ENCODE measurements at regions not wholly inside any gene's neighbourhood (a gene's known extent, or its start where the extent isn't known, plus 50 kb on each side); places are given as distances from the start of the nearest gene placed in this dataset.
"Not testable (repeated sequence)": the region's sequence is repeated elsewhere in the genome, so short reads cannot be mapped to it uniquely, and the experiment has no call there.

DNA sequence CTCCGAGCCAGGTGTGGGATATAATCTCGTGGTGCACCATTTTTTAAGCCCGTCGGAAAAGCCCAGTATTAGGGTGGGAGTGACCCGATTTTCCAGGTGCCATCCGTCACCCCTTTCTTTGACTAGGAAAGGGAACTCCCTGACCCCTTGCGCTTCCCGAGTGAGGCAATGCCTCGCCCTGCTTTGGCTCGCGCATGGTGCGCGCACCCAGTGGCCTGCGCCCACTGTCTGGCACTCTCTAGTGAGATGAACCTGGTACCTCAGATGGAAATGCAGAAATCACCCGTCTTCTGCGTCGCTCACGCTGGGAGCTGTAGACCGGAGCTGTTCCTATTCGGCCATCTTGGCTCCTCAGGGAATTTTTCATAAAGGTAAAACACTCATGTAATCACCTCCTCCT, 63.9 kb downstream of the RWDD3 start:
- not testable (repeated sequence) for FAIRE-seq

DNA sequence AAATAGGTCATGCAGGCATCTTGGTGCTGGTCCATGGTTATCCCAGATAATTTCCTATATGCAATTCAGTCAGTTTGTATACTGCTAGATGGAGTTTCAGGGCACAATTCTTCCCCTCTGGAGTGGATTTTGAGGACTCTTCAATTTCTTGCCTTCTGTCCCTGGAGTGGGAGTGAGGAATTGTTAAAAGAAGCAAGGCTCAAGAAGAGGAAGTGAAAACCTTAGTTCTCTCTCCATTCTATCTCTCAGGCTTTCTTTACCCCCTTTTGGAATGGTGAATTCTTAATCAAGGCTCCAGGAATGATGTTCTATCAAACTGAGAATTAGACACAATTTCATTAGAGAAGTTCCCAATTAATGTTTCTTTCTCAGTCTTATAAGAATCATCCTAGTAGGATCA, 67.1 kb downstream of the RWDD3 start:
- FAIRE-seq = no peak

DNA sequence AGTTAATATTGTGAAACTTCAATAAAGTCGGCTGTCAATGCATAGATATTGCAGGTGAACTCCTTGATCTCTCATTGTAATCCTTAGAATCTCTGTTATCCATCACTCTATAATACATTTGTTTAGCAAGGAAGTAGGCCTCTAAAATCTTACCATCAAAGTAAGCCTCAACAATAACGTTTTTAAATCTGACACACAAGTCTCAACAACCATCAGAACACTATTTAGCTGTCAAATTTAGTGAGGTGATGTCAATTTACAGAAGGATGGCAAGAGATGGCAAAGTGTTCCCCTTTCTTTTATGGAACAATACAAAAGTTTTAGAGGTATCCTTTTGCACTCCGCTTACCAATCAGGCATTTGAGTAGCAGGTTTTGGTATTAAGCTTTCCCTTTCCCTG, 67.6 kb downstream of the RWDD3 start:
- no peak for FAIRE-seq

GRCh38 chr1:95304803-95305202, 70.8 kb downstream of the RWDD3 start:
- no peak for FAIRE-seq

DNA sequence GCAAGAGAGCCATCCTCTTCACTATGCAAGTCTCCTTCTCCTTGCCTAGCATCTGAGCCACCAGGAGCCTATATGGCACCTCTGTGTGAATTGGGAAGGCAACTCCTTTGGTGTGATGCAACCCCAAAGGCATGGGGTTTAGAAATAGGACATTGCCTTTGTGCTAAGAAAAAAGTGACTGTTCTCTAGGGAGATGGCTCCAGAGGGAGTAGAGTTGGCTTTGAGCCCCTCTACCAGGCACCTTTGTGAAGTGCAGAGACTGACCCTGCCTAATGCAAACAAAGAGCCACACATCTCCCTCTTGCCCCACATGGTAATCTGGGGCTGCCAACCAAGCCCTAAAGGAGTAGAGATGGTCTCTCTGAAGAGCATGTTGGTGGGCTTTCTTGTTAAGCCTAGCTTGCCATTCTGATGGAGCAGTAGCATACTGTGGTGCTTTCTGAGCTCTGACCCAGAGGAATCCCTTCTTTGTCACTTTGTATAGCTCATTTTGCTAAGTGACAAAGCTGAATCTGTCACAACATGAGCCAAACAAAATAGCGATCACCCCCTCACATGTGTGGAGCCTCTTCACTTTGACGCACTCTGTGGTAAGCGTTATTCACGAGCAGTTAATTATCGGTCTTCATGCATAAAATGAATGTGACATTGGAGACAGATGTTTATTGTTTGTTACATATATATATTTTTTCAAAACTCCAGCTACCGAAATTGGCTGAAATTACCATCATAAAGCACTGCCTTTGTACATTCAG, 74.4 kb downstream of the RWDD3 start:
- FAIRE-seq = no peak

DNA sequence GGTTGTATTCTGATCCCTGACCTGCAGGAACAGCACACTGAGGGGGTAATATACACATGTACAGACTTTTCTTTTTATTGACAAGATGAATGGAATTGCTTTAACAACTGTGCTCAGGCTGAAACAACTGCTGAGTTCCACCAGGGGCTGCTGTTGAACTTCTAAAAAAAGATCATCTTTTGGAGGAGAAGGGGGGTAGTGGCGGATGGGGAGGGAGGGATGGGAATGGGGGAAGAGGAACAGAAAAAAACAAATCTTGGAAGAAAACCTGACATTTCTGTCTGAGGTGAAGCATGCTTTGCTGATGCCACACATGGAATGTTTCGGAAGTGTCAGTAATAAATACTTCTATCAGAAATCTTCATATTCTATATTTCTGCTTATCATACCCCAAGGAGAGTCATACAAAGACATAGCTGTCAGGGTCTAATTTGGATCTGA, 75.0 kb downstream of the RWDD3 start:
- FAIRE-seq = no peak

- no peak for FAIRE-seq
Observed at GRCh38 chr1:95311014-95311413, 77.0 kb downstream of the RWDD3 start.

DNA sequence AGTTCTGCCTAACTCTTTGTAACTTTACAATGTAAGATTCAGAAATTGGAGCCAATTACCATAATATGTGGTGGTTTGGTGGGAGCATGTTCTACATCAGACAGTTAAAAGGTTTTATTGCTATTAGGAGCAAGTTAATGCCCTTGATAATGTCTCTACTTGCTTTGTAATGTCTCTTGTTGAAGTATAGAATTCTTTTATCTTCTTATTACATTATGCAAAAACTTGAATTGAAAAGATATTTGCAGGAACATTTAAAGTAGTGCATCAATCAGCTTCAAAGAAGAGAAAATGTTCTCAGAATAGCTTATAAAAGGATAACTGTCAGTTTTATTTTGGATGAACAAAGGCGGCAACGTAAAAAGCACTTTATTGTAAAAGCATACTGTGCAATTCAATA, 77.8 kb downstream of the RWDD3 start:
- no peak for FAIRE-seq

- no peak for FAIRE-seq
Observed at GRCh38 chr1:95312181-95312580, 78.2 kb downstream of the RWDD3 start.

GRCh38 chr1:95313527-95313926, 79.5 kb downstream of the RWDD3 start:
- FAIRE-seq = no peak

DNA sequence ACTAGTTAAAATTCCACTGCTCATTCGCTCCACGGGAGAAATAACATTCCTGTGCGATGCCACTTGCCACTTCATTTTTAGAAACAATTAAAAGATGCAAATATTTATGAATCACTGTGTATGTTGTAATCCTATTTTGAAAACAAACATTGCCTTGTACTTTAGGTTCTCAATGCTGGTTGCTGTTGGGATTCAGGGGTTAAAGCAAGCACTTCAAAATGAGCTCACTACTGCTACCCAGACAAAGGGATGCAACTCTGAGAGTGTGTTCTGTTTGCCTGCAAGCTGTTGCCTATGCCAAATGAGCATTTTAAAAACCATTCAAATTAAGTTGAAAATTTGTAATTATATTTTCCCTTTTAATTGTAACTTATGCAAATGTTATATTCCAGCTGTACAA, 87.5 kb downstream of the RWDD3 start:
- no peak for FAIRE-seq

- FAIRE-seq = no peak
Observed at GRCh38 chr1:95323123-95323522, 89.1 kb downstream of the RWDD3 start.

GRCh38 chr1:95325349-95325748, 91.3 kb downstream of the RWDD3 start:
- FAIRE-seq = no peak

GRCh38 chr1:95326023-95326422, 92.0 kb downstream of the RWDD3 start:
- FAIRE-seq = no peak

- no peak for FAIRE-seq
Observed at GRCh38 chr1:95332754-95333153, 98.7 kb downstream of the RWDD3 start.

GRCh38 chr1:95339377-95339776, 105.4 kb downstream of the RWDD3 start:
- no peak for FAIRE-seq

- no peak for FAIRE-seq
Observed at GRCh38 chr1:95340061-95340460, 106.1 kb downstream of the RWDD3 start.

DNA sequence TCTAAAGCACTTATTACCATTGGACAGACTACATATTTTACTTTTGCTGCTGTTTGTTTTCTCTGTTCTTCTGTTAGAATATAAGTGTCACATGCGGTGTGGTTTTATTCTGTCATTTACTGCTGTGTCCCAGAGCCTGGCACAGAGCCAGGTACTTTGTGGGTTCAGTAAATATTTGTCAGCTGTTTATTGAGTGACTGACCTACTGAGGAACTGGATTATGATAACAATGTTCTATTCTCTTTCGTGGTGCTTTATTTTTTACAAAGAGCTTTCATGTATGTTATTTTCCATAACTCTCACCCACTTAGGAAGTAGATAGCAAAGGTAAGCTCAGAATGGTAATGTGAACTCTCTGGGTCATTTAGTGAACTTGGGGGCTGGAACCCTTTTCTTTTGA, 118.8 kb downstream of the RWDD3 start:
- FAIRE-seq = no peak

DNA sequence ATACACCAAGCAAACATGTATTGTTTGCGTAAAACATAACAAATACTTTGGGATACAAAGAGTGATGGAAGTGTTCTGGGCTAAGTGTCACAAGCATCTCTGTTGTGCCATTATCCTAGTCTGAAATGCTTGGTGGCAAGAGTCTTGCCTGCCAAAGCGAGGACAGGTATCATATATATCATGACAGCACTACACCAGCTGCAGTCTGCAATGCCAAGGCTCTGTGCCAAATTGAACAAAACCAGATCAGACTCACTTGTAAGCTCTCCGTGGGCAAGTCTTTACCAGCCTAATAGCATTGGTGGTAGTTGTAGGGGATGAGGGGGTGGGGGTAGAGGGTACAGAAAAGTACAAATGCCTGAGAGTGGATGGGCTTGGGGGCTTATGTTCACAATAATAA, 119.2 kb downstream of the RWDD3 start:
- FAIRE-seq = no peak

GRCh38 chr1:95364546-95364945, 130.5 kb downstream of the RWDD3 start:
- FAIRE-seq = no peak

DNA sequence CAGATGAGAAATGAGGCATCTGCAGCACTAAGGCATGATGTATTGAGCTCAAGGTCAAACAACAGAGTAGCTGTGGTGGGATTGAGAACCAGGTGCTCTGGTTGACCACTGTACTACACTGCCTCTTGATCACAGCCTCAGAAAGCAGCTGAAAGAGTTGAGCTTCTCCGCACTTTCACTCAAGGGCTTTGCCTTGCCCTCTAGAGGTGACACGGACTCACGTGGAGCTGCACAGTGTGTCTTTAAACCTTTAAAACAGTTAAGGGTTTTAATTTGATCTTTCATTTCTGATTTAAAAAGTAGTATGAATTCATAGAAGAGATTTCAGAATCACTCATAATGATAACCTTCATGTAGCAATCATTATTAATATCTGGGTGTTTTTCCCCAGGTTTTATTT, 132.5 kb downstream of the RWDD3 start:
- no peak for FAIRE-seq

DNA sequence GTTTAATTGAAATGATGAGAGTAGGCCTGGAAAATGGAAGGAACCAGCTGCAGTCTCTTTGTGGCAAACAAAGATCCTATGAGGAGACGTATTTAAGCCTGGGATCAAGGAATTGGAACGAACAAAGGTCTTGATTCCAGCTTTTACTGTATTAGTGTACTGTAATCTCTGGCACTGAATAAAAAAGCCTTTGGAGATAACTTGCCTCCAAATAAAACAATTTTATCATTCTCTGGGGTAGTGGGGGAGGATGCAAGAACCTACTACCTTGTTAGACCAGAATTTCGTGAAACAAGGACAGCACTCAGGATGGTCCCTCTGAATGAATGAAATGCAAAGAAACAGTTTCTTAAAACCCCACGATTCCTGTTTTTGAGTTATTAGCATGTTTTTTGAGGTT, 134.2 kb downstream of the RWDD3 start:
- no peak for FAIRE-seq

DNA sequence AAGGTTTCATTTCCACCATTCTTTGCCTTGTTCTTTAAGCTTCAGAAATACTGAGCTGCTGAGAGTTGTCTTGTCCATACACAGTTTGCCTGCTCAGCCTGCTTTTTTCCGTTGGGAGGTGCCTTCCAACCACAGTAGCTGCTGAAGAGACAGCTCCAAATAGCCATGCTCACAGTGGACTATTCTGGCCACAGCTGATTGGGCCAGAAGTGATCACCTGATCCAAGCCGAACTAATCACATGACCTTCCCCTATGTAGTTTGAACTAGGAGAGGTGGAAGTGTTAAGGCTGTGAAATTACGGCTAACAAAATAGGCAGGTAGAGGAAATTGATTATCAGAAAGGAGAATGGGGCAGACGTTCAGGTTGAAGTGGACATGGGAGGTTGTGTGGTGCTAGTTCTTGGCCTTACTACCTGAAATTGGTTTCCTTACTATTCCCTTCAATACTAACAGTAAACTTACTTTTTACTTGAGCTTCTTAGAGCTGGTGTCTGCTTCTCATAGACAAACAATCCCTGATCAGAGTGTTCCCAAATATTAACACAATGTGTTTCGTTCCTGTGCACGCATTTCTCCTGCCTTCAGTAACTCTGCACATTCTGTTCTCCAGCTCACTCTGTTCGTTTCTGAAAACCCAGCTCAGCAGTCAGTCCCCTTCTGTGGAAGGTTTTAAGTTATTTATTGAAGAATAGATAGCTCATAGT, 136.1 kb downstream of the RWDD3 start:
- no peak for FAIRE-seq

GRCh38 chr1:95370691-95371562, 136.9 kb downstream of the RWDD3 start:
- no peak for FAIRE-seq
